ENCODE measurements at regions not wholly inside any gene's neighbourhood (a gene's known extent, or its start where the extent isn't known, plus 50 kb on each side); places are given as distances from the start of the nearest gene placed in this dataset.
"Not testable (repeated sequence)": the region's sequence is repeated elsewhere in the genome, so short reads cannot be mapped to it uniquely, and the experiment has no call there.

DNA sequence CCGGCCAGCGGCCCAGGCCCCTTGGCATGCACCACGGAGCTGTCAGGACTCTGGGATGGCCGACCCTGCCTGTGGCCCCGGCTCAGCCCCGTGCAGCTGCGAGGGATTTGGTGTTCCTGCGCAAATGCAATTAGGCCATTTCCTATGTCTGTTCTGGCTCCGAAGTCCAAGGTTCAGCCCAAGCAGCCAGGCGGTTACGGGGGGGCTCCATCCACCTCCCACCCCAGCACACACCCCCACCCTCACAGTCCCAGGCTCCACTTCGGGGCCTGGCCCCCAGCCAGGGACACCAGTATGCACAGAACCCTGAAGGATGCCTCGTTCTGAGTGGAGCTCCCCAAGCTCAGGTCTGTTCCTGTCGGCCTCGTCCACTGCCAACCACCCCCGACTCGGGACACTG is 2965.7 kb downstream of the RPIA start:
- DNase-seq (ENCODE audit: low read depth) = not testable (repeated sequence)

- not testable (repeated sequence) for DNase-seq (ENCODE audit: low read depth)
Measured at GRCh38 chr2:91658336-91658735, 2966.9 kb downstream of the RPIA start.

- not testable (repeated sequence) for DNase-seq (ENCODE audit: low read depth)
Measured at GRCh38 chr2:91659189-91659916, 2967.9 kb downstream of the RPIA start.

GRCh38 chr2:91659917-91660275 is 2968.4 kb downstream of the RPIA start:
- not testable (repeated sequence) for DNase-seq (ENCODE audit: low read depth)

DNA sequence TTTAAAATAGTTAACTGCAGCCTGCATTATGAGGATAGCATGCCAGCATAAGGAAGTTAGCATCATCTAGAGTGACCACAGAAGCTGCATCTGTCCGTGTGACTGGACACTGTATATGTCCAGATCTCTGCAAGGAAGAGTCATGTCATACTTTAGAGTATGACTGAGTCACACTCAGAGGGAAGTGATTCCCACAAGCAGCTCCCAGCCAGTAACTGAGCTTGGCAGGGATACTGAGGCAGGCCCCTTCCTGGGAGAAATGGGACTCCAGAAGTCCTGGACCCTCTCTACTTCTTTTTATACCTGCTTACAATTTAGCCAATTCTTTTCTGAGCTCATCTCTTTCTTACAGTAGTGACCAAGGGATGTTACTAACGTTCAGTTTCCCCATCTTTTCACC is 2975.9 kb downstream of the RPIA start:
- peak; percentile 2 for DNase-seq (ENCODE audit: low read depth)

GRCh38 chr2:91685541-91685940 is 2994.1 kb downstream of the RPIA start:
- DNase-seq (ENCODE audit: low read depth) = not testable (repeated sequence)

DNA sequence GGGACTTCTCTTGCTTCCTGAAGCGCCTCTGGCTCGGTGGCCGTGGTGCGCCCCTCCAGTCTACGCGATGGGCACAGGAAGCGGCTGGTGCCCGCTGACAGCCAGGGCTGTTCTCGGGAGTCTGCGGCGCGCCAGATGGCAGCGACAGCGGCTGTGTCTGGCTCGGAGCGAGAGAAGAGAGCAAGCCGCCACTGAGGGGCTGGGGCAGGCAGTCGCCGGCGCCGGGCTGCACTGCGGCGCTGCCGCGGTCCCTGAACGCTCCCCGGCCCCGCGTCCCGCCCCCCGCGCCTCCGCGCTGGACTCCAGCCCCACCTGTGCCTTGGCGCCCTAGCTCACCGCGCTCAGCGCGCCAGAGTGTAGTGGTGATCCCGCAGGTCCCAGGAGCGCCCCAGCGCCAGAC is 2994.6 kb downstream of the RPIA start:
- DNase-seq (ENCODE audit: low read depth) = not testable (repeated sequence)

Data from HS-5 (cell line).